ENCODE measurements at regions not wholly inside any gene's neighbourhood (a gene's known extent, or its start where the extent isn't known, plus 50 kb on each side); places are given as distances from the start of the nearest gene placed in this dataset.
"Not testable (repeated sequence)": the region's sequence is repeated elsewhere in the genome, so short reads cannot be mapped to it uniquely, and the experiment has no call there.

GRCh38 chr10:28130267-28130666 is 131.4 kb upstream of the ODAD2 start:
- DNase-seq, result no peak

GRCh38 chr10:28127881-28128280 is 129.0 kb upstream of the ODAD2 start:
- no peak for DNase-seq

DNA sequence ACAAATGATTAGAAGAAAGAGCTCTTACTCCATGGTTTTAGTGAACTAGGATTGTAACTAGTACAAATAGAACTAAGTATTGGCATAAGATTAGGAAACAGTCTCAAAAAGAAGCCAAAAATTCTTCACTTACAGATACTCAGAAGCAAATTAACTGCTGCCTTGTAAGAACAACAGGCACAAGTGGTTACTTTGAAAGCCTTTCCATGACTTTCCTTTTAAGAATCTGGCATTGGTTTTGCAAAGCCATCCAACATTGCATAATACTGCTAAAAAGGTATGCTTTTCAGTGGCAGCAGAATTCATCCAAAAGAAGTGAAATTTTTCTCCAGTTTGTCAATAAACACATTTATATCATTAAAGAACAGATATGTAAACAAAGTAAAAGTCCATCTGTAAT is 126.8 kb upstream of the ODAD2 start:
- no peak for DNase-seq

- no peak for DNase-seq
Measured at GRCh38 chr10:28120795-28121194, 121.9 kb upstream of the ODAD2 start.

DNA sequence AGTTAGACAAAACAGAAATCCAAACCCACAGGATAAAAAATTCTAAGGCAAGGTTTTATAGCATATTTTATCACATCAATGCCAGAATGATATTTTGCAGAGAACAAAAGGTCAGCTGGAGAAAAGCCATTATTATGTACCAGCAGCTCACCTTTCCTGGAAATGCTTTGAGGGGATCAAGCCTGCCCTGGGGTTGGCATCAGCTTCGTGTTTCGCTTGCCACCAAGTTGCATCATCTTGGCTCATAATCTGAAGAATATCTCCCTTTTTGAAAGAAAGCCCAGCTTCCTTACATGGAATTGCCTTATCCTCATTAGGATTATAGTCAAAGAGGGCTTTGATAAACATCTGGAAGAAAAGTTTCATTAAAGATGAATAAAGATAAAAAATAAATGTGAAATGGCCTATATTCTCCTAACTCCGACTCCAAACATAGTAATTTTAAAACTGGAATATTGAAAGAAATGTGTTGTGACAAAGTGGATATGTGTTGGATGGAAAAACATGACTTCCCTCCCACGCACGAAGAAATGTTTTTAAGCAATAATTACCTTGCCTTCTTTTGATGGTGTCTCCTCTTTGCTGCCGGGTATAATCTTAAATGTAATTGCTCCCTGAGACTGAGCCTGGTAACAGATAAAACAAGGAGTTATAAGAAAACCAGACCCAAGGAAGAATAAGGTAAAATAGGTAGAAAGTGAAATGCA is 121.3 kb upstream of the ODAD2 start:
- DNase-seq, result no peak

DNA sequence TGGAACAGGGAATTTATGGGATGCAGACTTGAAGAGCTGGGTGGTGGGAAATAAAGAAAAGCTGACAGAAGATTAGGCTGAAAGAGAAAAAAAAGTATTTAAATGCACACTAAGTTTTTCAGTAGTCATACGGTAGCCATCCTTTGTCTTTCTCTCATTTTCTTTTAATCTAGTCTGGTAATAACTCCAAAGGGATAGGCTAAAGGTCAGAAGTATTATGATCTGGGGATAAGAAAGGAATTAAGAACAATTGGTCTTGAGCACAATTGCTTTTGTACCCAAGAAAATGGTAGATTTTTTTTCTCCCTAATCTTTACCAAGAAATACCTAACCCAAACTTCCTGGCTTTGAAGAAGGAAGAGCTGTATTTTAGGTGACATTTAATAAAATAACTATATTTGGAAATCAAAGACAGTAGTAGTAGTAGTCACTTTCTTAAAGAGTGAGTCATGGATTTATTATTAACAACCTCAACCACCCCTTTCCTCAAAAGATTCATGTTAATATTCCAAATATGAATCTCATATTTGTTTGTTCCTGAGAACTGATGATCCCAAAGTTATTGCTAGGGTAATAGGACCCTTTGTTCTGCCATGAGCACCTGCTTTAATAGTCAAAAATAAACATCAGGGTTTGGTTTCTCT is 120.2 kb upstream of the ODAD2 start:
- DNase-seq, result no peak

- no peak for DNase-seq
Measured at GRCh38 chr10:28113202-28113601, 114.3 kb upstream of the ODAD2 start.

GRCh38 chr10:28111712-28112111 is 112.8 kb upstream of the ODAD2 start:
- no peak for DNase-seq

DNA sequence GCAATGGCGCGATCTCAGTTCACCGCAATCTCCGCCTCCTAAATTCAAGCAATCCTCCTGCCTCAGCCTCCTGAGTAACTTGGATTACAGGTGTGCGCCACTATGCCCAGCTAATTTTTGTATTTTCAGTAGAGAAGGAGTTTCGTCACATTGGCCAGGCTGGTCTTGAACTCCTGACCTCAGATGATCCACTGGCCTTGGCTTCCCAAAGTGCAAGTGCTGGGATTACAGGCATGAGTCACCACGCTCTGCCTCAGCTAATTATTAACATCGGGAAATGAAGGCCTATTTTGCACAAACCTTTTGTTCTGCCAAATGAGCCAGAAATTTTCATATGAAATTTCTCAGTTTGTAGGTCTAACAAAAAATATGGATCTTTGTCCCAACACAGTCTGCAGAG is 106.7 kb upstream of the ODAD2 start:
- DNase-seq, result no peak

DNA sequence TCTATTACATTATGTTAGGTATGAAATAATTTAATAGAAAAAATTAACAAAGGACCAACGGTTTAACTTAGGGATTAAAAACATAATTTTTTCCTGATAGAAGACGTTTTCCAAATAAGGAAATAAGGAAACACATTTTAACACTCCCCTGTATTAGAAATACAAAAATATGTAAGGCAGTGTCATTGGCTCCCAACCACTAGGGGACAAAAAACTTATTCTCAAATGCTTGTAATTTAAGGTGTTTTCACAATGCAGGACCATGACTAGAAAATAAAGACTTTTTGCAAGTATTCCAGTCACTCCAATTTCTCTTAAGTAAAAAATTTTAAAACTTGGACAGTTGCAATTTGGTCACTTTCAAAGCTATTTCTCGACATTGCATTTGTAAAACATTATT is 98.8 kb upstream of the ODAD2 start:
- DNase-seq, result no peak

- no peak for DNase-seq
Measured at GRCh38 chr10:28095791-28096378, 97.0 kb upstream of the ODAD2 start.

DNA sequence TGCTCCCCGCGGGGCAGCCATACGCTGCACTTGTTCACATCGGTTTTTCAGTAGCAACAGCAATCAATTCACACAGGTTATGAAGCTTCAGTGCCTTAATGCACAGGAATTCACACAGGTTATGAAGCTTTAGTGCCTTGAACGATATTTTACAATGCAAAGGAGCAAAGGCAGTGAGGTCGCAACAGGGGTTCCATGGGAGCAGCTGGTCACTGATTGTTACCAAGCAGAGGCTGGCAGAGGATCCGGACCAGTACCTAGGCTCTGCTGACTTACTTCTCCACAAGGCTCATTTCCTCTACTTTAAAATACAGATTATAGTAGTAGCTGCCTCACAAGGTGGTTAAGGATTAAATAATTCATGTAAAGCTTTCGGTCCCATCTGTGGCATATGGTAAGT is 95.2 kb upstream of the ODAD2 start:
- no peak for DNase-seq

GRCh38 chr10:28091913-28092312 is 93.0 kb upstream of the ODAD2 start:
- no peak for DNase-seq

GRCh38 chr10:28090506-28090905 is 91.6 kb upstream of the ODAD2 start:
- no peak for DNase-seq

DNA sequence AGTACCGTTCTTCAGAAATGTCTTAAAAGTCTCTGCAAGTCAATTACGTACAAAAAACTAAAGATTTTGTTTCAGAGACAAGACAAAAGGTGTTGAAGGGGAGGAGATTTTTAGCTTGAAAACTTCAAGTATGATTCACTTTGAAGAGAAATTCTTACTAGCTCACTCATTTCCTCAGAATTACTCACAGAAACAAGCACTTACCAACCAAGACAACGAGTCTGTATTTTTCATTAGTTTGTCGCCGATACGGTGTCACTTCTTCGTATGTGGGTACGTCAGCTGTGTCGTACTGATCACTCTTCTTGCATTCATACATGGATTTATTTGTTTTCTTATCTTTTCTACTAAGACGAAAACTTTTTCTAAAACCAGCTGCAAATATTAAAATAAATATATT is 90.6 kb upstream of the ODAD2 start:
- DNase-seq, result no peak

DNA sequence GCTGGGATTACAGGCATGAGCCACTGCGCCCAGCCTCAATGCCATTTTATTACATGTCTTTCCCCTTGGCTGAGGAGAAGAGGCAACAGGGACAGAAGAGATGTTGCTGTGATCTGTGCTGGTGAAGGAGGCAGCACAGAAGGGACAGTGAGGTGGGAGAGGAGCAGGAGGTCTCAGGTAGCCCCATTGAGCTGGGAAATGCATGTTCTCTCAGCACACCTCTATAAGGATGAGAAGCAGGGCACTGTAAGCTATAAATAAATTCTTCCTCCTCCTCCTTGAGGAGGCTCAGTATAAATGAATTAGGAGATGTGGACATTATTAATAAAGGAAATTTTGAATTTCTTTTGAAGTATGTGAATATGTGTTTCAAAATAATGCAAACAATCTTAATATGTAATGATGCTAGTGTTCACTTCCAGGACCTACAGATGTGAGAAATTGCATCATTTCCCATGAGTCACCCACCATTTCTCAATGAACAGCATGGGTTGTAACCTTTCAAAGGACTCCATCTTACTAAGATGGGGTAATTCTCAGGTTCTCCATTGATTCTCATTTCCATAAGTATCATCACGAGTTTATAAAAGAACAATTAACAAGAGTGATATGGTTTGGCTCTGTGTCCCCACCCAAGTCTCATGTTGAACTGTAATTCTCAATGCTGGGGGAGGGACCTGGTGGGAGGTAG is 88.9 kb upstream of the ODAD2 start:
- DNase-seq, result no peak

DNA sequence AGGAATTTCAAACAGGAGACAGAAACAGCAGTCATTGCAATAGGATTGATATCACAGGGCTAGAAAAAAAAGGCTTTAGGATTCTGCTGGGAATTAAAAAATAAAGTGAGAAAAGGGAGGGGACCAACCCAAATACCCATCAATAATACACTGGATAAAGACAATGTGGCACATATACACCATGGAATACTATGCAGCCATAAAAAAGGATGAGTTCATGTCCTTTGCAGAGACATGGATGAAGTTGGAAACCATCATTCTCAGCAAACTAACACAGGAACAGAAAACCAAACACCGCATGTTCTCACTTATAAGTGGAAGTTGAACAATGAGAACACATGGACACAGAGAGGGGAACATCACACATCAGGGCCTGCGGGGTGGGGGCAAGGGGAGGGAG is 86.9 kb upstream of the ODAD2 start:
- not testable (repeated sequence) for DNase-seq

DNA sequence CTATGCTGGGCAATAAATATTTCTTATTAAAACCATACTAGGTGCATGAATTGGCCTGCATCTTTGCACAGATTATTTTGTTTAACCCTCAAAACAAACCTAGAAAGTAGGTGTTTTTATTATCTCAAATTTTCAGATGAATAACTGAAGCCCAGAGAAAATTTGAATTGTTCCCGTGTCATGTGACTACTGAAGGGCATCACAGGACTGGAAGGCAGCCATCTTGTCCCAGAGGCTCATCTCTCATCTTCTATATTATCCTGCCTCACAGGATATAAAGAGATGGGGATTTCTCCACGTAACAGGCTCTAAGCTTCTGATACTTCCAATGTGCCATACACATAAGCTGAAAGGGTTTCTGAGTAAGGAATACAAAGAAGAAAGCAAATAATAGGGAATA is 84.0 kb upstream of the ODAD2 start:
- DNase-seq, result no peak

GRCh38 chr10:28082316-28082715 is 83.4 kb upstream of the ODAD2 start:
- no peak for DNase-seq

DNA sequence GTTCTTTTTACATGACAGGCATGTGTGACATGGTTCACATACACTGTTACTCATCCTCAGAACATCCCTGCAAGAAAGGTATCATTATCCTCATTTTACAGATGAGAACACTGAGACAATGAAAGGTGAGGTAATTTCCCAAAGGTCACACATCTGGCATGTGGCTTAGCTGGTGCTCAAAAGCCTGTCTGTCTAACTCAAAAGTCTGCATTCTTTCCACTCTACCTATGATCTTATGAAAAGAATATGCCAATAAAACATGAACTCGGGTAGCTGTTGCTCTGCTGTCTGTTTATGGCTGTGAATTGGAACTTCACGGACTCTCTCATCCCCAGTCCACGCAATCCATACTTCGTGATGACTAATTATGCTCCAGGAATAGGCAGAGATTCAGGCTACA is 79.0 kb upstream of the ODAD2 start:
- no peak for DNase-seq

DNA sequence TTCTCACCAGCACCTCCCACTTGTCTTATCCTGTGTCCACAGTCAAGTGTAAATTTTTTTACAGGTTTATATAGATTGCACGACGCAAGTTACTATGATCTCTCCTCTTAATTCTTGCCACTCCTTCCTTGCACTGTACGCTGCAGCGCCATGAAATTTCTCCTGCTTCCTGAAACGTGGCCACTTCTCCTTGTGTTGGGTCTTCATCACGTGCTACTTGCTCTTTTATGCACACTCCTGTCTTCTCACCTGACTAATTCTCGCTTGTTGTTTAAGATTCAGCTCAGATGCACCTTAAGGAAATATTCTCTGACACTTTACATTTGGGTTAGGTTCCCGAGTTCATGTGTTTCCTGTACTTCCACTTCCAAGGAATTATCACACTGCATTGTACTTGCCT is 76.5 kb upstream of the ODAD2 start:
- DNase-seq, result no peak

DNA sequence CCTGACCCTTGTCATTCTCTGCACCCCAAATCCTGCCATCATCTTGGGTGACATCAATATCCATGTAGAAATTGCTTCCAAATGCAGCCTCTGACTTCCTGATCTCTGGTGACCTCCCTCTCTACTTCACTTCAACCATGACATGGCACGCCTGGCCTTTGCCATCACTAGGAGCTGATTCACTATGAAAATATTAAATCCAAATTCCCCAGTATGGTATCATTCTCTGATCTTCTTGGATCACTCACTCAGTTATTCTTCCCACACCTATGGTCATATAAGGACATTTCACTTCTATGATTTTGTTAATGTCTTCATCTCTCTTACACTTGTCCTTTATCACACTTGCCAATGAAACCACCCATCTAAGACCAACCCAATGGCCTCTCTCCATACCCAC is 73.7 kb upstream of the ODAD2 start:
- DNase-seq, result no peak

- DNase-seq, result no peak
Measured at GRCh38 chr10:28060031-28060607, 61.2 kb upstream of the ODAD2 start.

GRCh38 chr10:28058746-28059145 is 59.9 kb upstream of the ODAD2 start:
- DNase-seq, result no peak

All from NCI-H526 (cell line).